DOHH2 (cell line): ENCODE measurements at regions not wholly inside any gene's neighbourhood (a gene's known extent, or its start where the extent isn't known, plus 50 kb on each side); places are given as distances from the start of the nearest gene placed in this dataset.
"Not testable (repeated sequence)": the region's sequence is repeated elsewhere in the genome, so short reads cannot be mapped to it uniquely, and the experiment has no call there.

Experiments used
- EZH2phosphoT487 ChIP-seq: fragments of 200-600 bp; sonication (generic); IDR thresholded peaks from 2 replicates; pipeline ENCODE4 v1.6.1; 2017; ENCODE audit warnings: borderline replicate concordance, mild to moderate bottlenecking, antibody characterized with exemption, low read length, moderate library complexity, mixed read lengths
- TF ChIP-seq, protein P1 (sequence below): fragments of 200-600 bp; sonication (generic); IDR thresholded peaks from one replicate; pipeline ENCODE4 v1.5.1; 2014; ENCODE audit warnings: antibody characterized with exemption, mild to moderate bottlenecking, low read depth, low read length; ENCODE audit not compliant: poor library complexity, severe bottlenecking

DNA sequence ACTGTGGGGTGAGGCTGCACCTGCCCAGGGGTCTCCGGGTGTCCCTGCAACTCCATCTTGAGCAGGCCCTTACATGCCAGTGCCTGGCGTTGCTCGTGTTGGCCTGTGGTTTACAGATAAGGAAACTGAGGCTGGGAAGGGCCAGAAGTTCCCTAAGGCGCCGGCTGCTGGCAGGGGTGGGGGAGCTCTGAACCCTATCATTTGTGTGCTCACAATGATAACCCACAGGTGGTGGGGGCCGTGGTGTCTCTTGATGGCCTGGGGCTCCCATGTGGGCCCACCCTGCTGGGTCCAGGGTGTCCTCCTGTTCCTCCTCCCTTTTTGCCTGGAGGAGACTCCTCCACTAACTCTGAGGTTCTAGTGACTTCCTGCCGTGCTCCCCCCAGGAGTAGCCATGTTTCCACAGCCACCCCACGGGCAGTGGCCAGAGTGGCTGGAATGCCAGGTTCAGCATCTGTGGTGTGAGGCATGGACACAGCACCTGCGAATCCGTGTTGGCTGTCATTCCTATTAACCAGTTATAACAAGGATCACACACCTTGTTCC is 174.3 kb downstream of the NPIPB11 start:
- TF ChIP-seq EZH2phosphoT487 = not testable (repeated sequence)
- TF ChIP-seq, protein P1, sequence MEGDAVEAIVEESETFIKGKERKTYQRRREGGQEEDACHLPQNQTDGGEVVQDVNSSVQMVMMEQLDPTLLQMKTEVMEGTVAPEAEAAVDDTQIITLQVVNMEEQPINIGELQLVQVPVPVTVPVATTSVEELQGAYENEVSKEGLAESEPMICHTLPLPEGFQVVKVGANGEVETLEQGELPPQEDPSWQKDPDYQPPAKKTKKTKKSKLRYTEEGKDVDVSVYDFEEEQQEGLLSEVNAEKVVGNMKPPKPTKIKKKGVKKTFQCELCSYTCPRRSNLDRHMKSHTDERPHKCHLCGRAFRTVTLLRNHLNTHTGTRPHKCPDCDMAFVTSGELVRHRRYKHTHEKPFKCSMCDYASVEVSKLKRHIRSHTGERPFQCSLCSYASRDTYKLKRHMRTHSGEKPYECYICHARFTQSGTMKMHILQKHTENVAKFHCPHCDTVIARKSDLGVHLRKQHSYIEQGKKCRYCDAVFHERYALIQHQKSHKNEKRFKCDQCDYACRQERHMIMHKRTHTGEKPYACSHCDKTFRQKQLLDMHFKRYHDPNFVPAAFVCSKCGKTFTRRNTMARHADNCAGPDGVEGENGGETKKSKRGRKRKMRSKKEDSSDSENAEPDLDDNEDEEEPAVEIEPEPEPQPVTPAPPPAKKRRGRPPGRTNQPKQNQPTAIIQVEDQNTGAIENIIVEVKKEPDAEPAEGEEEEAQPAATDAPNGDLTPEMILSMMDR = not testable (repeated sequence)
